ENCODE measurements at regions not wholly inside any gene's neighbourhood (a gene's known extent, or its start where the extent isn't known, plus 50 kb on each side); places are given as distances from the start of the nearest gene placed in this dataset.
"Not testable (repeated sequence)": the region's sequence is repeated elsewhere in the genome, so short reads cannot be mapped to it uniquely, and the experiment has no call there.

GRCh38 chr4:138347561-138347960, 105.4 kb upstream of the SLC7A11 start:
- DNase-seq = no peak

GRCh38 chr4:138344851-138345250, 102.7 kb upstream of the SLC7A11 start:
- no peak for DNase-seq

GRCh38 chr4:138344054-138344453, 101.9 kb upstream of the SLC7A11 start:
- no peak for DNase-seq

- DNase-seq = no peak
Measured at GRCh38 chr4:138341739-138342415, 99.7 kb upstream of the SLC7A11 start.

GRCh38 chr4:138338840-138339239, 96.7 kb upstream of the SLC7A11 start:
- no peak for DNase-seq

- DNase-seq = not testable (repeated sequence)
Measured at GRCh38 chr4:138338222-138338621, 96.1 kb upstream of the SLC7A11 start.

- DNase-seq = no peak
Measured at GRCh38 chr4:138334346-138335016, 92.3 kb upstream of the SLC7A11 start.

GRCh38 chr4:138332415-138332814, 90.3 kb upstream of the SLC7A11 start:
- DNase-seq = not testable (repeated sequence)

- DNase-seq = no peak
Measured at GRCh38 chr4:138330531-138330930, 88.4 kb upstream of the SLC7A11 start.

- DNase-seq = no peak
Measured at GRCh38 chr4:138329506-138330070, 87.4 kb upstream of the SLC7A11 start.

GRCh38 chr4:138327338-138327737, 85.2 kb upstream of the SLC7A11 start:
- no peak for DNase-seq

- no peak for DNase-seq
Measured at GRCh38 chr4:138320831-138321230, 78.7 kb upstream of the SLC7A11 start.

- DNase-seq = no peak
Measured at GRCh38 chr4:138320030-138320429, 77.9 kb upstream of the SLC7A11 start.

- DNase-seq = no peak
Measured at GRCh38 chr4:138317175-138317748, 75.1 kb upstream of the SLC7A11 start.

- no peak for DNase-seq
Measured at GRCh38 chr4:138312536-138312911, 70.4 kb upstream of the SLC7A11 start.

- no peak for DNase-seq
Measured at GRCh38 chr4:138311771-138312535, 69.8 kb upstream of the SLC7A11 start.

- DNase-seq = no peak
Measured at GRCh38 chr4:138310991-138311390, 68.8 kb upstream of the SLC7A11 start.

- no peak for DNase-seq
Measured at GRCh38 chr4:138310498-138310897, 68.3 kb upstream of the SLC7A11 start.

- DNase-seq = no peak
Measured at GRCh38 chr4:138308356-138308755, 66.2 kb upstream of the SLC7A11 start.

GRCh38 chr4:138307319-138307718, 65.2 kb upstream of the SLC7A11 start:
- no peak for DNase-seq

GRCh38 chr4:138305050-138305449, 62.9 kb upstream of the SLC7A11 start:
- no peak for DNase-seq

- no peak for DNase-seq
Measured at GRCh38 chr4:138301536-138301935, 59.4 kb upstream of the SLC7A11 start.

GRCh38 chr4:138300616-138301015, 58.5 kb upstream of the SLC7A11 start:
- DNase-seq = no peak
